Gastroesophageal sphincter (tissue), 4 donors: ENCODE measurements at regions not wholly inside any gene's neighbourhood (a gene's known extent, or its start where the extent isn't known, plus 50 kb on each side); places are given as distances from the start of the nearest gene placed in this dataset.

ENCODE experiments used
- ATAC-seq: fragments of 150-250 bp; one replicate; pipeline ENCODE4 v1.9.1; 2016; ENCODE audit warnings: mild to moderate bottlenecking, moderate library complexity
- H3K27ac ChIP-seq, 4 donors: fragments of 200-600 bp; sonication (generic) in 3 of 4; 1 replicate in 3 of 4; 2 replicates in 1 of 4; pipeline ENCODE4 v1.5.1; 2016 to 2019
- H3K27me3 ChIP-seq: fragments of 200-600 bp; sonication (generic); one replicate; pipeline ENCODE4 v1.5.1; 2019
- H3K36me3 ChIP-seq, 2 donors: fragments of 200-600 bp; sonication (generic); one replicate each; pipeline ENCODE4 v1.5.1; 2019; ENCODE audit warnings: control low read depth in 1 of 2
- H3K4me1 ChIP-seq, 3 donors: fragments of 200-600 bp; sonication (generic); 1 replicate in 2 of 3; 2 replicates in 1 of 3; pipeline ENCODE4 v1.5.1; 2016 to 2019; ENCODE audit warnings: control low read depth in 2 of 3
- H3K4me3 ChIP-seq, 2 donors: fragments of 200-600 bp; sonication (generic); one replicate each; pipeline ENCODE4 v1.5.1; 2019; ENCODE audit warnings: mild to moderate bottlenecking in 1 of 2, moderate library complexity in 1 of 2
- H3K9me3 ChIP-seq, 3 donors: fragments of 200-600 bp; sonication (generic); one replicate each; pipeline ENCODE4 v1.5.1; 2017 to 2019; ENCODE audit warnings: control low read depth in 2 of 3
- EP300 ChIP-seq: sonication (generic); formaldehyde crosslinking; IDR thresholded peaks from one replicate; pipeline ENCODE4 v1.6.1; 2017; ENCODE audit warnings: antibody characterized with exemption, mild to moderate bottlenecking
- POLR2A ChIP-seq, 2 donors: fragments of 450-650 bp; IDR thresholded peaks; one replicate each; pipeline ENCODE4 v1.6.1; 2017; ENCODE audit warnings: antibody characterized with exemption in 2 of 2, mild to moderate bottlenecking in 2 of 2, moderate library complexity in 1 of 2
- POLR2AphosphoS5 ChIP-seq: sonication (generic); formaldehyde crosslinking; IDR thresholded peaks from one replicate; pipeline ENCODE4 v1.6.1; 2017; ENCODE audit warnings: antibody characterized with exemption
- WGBS, 2 donors: methylation state at CpG; one replicate each; pipeline ENCODE4 v1.1.5; 2018; ENCODE audit warnings: low coverage in 1 of 2; 5-methylcytosine and 5-hydroxymethylcytosine counted together
- TF ChIP-seq, protein P1 (sequence below), 4 experiments: fragments of 200-600 bp in 2 of 4; fragments of 450-650 bp in 2 of 4; sonication (generic) in 1 of 4; IDR thresholded peaks; one replicate each; pipeline ENCODE4 v1.5.1; 2017 to 2019; ENCODE audit warnings: antibody characterized with exemption in 4 of 4, mild to moderate bottlenecking in 2 of 4, moderate library complexity in 2 of 4

DNA sequence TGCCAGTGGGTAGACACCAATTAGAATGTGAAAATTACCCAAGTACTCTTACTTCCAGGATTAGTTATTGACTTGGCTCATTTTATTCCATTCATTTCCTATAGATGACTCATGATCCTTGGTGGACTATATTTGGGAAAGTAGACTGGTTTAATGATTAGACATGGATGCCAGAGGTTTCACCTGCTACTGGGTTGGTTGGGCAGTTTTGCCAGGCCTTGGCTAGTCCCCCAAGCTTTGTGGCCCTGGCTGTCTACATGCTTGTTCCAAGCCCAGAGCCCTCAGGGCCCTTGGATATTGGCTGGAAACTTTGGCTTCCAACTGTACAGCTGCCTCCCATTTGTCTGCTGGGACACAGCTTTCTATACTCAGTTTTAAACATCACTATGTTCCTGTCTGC is 104.1 kb downstream of the ZFP64 start:
- TF ChIP-seq EP300 (no peak), POLR2A (IDR thresholded peaks at IDR 0.05) (no peak), POLR2AphosphoS5 (no peak)
- TF ChIP-seq, protein P1, sequence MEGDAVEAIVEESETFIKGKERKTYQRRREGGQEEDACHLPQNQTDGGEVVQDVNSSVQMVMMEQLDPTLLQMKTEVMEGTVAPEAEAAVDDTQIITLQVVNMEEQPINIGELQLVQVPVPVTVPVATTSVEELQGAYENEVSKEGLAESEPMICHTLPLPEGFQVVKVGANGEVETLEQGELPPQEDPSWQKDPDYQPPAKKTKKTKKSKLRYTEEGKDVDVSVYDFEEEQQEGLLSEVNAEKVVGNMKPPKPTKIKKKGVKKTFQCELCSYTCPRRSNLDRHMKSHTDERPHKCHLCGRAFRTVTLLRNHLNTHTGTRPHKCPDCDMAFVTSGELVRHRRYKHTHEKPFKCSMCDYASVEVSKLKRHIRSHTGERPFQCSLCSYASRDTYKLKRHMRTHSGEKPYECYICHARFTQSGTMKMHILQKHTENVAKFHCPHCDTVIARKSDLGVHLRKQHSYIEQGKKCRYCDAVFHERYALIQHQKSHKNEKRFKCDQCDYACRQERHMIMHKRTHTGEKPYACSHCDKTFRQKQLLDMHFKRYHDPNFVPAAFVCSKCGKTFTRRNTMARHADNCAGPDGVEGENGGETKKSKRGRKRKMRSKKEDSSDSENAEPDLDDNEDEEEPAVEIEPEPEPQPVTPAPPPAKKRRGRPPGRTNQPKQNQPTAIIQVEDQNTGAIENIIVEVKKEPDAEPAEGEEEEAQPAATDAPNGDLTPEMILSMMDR (IDR thresholded peaks at IDR 0.05), result no peak
- no peak overlapping the region for H3K27ac ChIP-seq
- H3K4me3 ChIP-seq, result no peak overlapping the region
- no peak for ATAC-seq
- peaks cover 0 to 42% of the 10 kb centered on the region in 2 donors for H3K36me3 ChIP-seq
- no peaks in the 10 kb centered on the region for H3K4me1 ChIP-seq
- peaks cover 0 to 13% (median 0%) of the 10 kb centered on the region in 3 donors for H3K9me3 ChIP-seq
- no peaks in the 10 kb centered on the region for H3K27me3 ChIP-seq

DNA sequence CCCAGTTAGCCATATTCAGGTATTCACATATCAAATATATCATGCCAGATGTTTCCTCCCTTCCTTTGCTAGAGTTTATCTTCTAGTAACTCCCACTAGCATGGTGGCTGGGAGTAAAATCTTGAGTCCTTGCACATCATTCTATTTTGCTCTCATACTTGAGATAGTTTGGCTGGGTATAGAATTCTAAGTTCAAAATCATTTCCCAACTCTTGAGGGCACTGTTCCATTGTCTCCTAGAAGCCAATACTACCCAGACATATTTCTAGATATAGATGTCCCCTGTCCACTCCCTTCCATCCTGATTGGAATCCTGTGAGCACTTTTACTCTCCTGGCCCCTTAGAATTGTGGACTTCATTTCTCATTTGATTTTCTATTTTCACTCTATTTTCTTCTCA is 104.7 kb downstream of the ZFP64 start:
- no peak for ATAC-seq
- H3K4me3 ChIP-seq, result no peak overlapping the region
- H3K9me3 ChIP-seq, result peaks cover 0 to 13% (median 0%) of the 10 kb centered on the region in 3 donors
- no peak overlapping the region for H3K27ac ChIP-seq
- no peaks in the 10 kb centered on the region for H3K4me1 ChIP-seq
- TF ChIP-seq POLR2A (IDR thresholded peaks at IDR 0.05), result no peak
- TF ChIP-seq, protein P1 (IDR thresholded peaks at IDR 0.05), result no peak
- no peak for TF ChIP-seq EP300
- TF ChIP-seq POLR2AphosphoS5, result no peak
- H3K27me3 ChIP-seq, result no peaks in the 10 kb centered on the region
- peaks cover 0 to 42% of the 10 kb centered on the region in 2 donors for H3K36me3 ChIP-seq

DNA sequence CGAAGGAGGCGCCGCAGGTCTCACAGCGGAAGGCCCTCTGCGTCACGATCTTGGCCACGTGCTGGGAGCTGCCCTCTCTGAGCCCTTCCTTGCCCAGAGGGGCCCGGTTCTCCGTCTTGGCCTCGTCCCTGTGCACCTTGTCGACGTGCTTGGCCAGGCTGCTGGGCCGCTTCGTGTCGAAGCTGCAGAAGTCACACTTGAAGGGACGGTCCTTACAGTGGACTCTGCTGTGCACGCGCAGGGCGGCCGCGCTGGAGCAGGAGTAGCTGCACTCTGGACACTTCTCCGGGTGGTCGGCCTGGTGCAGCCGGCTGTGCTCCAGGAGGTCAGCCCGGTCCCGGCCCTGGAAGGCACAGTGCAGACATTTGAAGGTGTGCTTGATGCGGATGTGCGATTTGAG is 106.9 kb downstream of the ZFP64 start:
- WGBS, 2 donors, result 80 to 98% methylated on average over 1 to 5 of the region's 28 CpGs

DNA sequence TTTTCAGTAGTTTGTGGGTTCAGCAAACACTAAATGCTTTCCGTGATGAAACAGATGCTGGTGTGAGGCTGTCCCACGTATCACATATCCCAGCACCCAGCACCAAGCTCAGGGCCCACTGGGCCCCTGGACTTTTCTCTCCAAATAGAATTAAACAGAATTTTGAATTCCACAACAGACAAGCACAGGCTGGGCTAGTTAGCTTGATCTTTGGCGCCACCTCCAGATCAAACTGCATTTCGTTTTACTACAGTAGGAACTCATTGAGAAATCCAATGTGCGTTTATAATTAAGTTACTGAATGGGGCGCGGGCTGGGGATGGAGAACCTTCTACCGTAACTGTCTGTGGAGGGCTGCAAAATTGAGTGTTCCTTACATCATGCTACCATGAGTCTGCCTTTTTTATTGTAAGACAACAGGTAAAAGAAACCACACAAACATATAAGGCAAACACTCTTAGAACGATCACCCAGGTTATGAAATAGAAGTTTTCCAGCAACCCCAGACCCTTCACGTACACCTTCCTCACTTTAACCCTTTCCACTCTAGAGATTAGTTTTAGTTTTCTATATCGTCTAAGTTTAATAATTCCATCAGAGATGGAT is 107.8 kb downstream of the ZFP64 start:
- 25 to 44% methylated on average over 8 to 9 of the region's 11 CpGs for WGBS, 2 donors
- H3K36me3 ChIP-seq, result peaks cover 0 to 40% of the 10 kb centered on the region in 2 donors

More for the DNA sequence above, 106.9 kb downstream of the ZFP64 start:
- Histone ChIP-seq H3K36me3 (peaks cover 0 to 42% of the 10 kb centered on the region in 2 donors), H3K27ac (no peak overlapping the region), H3K9me3 (peaks cover 0 to 13% (median 0%) of the 10 kb centered on the region in 3 donors), H3K4me1 (no peaks in the 10 kb centered on the region), H3K4me3 (no peak overlapping the region), H3K27me3 (no peaks in the 10 kb centered on the region)
- TF ChIP-seq POLR2A (IDR thresholded peaks at IDR 0.05), result no peak
- no peak for ATAC-seq

DNA sequence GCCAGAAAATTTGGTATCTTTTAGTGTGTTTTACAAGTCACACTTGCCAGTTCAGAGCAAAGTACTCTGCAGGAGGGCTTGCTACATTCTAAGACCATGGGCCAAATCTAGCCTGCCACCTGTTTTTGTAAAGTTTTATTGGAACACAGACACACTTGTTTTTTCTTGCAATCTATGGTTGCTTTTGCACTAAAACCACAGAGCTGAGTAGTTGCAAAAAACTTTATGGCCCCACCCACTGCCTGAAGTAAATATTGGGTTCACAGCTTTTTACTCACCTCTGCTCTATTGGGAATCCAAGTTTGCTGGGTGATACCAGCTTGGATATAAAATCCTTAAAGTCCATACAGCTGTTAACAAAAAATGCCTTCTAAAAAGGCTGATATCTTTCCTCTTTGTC is 109.0 kb downstream of the ZFP64 start:
- no peaks in the 10 kb centered on the region for H3K27me3 ChIP-seq
- no peak overlapping the region for H3K4me3 ChIP-seq
- TF ChIP-seq, protein P1 (IDR thresholded peaks at IDR 0.05), result no peak
- TF ChIP-seq POLR2AphosphoS5 (no peak), POLR2A (IDR thresholded peaks at IDR 0.05) (no peak), EP300 (no peak)
- no peaks in the 10 kb centered on the region for H3K4me1 ChIP-seq
- H3K9me3 ChIP-seq, result peaks cover 0 to 12% (median 0%) of the 10 kb centered on the region in 3 donors
- no peak for ATAC-seq
- no peak overlapping the region for H3K27ac ChIP-seq
- H3K36me3 ChIP-seq, result peaks cover 0 to 28% of the 10 kb centered on the region in 2 donors

More for the DNA sequence above, 107.8 kb downstream of the ZFP64 start:
- ATAC-seq, result no peak
- H3K4me3 ChIP-seq, result no peak overlapping the region
- no peak overlapping the region for H3K27ac ChIP-seq
- TF ChIP-seq POLR2A (IDR thresholded peaks at IDR 0.05) (no peak), EP300 (no peak), POLR2AphosphoS5 (no peak)
- TF ChIP-seq, protein P1 (IDR thresholded peaks at IDR 0.05), result peak; percentile 27 to 61 (median 46)
- H3K27me3 ChIP-seq, result no peaks in the 10 kb centered on the region
- H3K9me3 ChIP-seq, result peaks cover 0 to 13% (median 0%) of the 10 kb centered on the region in 3 donors
- no peaks in the 10 kb centered on the region for H3K4me1 ChIP-seq
